H9 (cell line): ENCODE measurements at regions not wholly inside any gene's neighbourhood (a gene's known extent, or its start where the extent isn't known, plus 50 kb on each side); places are given as distances from the start of the nearest gene placed in this dataset.

ENCODE experiments used
- DNase-seq: peaks from one replicate; pipeline ENCODE4 v3.0.0-alpha.2; 2017
- H2AFZ ChIP-seq: one replicate; pipeline ENCODE4 v1.6.1; 2013; ENCODE audit warnings: mild to moderate bottlenecking, low read length, control low read depth, moderate library complexity
- H2AK5ac ChIP-seq: 2 replicates; pipeline ENCODE4 v1.6.1; 2013; ENCODE audit warnings: low read length, control low read depth, mixed read lengths; ENCODE audit not compliant: insufficient read length
- H2BK120ac ChIP-seq: one replicate; pipeline ENCODE4 v1.6.1; 2013; ENCODE audit warnings: low read depth, mild to moderate bottlenecking, low read length, control low read depth, inconsistent platforms; ENCODE audit not compliant: poor library complexity, severe bottlenecking
- H2BK12ac ChIP-seq: 2 replicates; pipeline ENCODE4 v1.6.1; 2013; ENCODE audit warnings: low read length, control low read depth, mixed read lengths, low read depth; ENCODE audit not compliant: insufficient read length
- H2BK15ac ChIP-seq: 2 replicates; pipeline ENCODE4 v1.6.1; 2013; ENCODE audit warnings: low read depth, low read length, control low read depth
- H2BK20ac ChIP-seq: one replicate; pipeline ENCODE4 v1.6.1; 2013; ENCODE audit warnings: low read depth, mild to moderate bottlenecking, low read length, control low read depth, inconsistent platforms; ENCODE audit not compliant: poor library complexity, severe bottlenecking
- H2BK5ac ChIP-seq: 2 replicates; pipeline ENCODE4 v1.6.1; 2013; ENCODE audit warnings: low read length, control low read depth, mixed read lengths; ENCODE audit not compliant: insufficient read length
- H3K14ac ChIP-seq: 2 replicates; pipeline ENCODE4 v1.6.1; 2013; ENCODE audit warnings: low read length, control low read depth; ENCODE audit not compliant: insufficient read depth
- H3K18ac ChIP-seq: 2 replicates; pipeline ENCODE4 v1.6.1; 2013; ENCODE audit warnings: low read depth, mild to moderate bottlenecking, mixed read lengths, low read length, control low read depth; ENCODE audit not compliant: insufficient read length
- H3K23ac ChIP-seq: 2 replicates; pipeline ENCODE4 v1.6.1; 2013; ENCODE audit warnings: low read length, control low read depth, mixed read lengths, low read depth; ENCODE audit not compliant: insufficient read length
- H3K23me2 ChIP-seq: 2 replicates; pipeline ENCODE4 v1.6.1; 2013; ENCODE audit warnings: low read depth, mild to moderate bottlenecking, mixed read lengths, low read length, control low read depth; ENCODE audit not compliant: insufficient read length, poor library complexity, severe bottlenecking
- H3K27ac ChIP-seq: 2 replicates; pipeline ENCODE4 v1.5.1; 2013; ENCODE audit warnings: low read length, control low read depth, mixed read lengths, low read depth; ENCODE audit not compliant: insufficient read length
- H3K27me3 ChIP-seq: 2 replicates; pipeline ENCODE4 v1.6.1; 2013; ENCODE audit warnings: low read length, control low read depth, inconsistent platforms; ENCODE audit not compliant: insufficient read depth
- H3K4ac ChIP-seq: 2 replicates; pipeline ENCODE4 v1.6.1; 2013; ENCODE audit warnings: low read depth, mild to moderate bottlenecking, control low read depth, inconsistent platforms, low read length, moderate library complexity
- H3K4me1 ChIP-seq: 2 replicates; pipeline ENCODE4 v1.6.1; 2013; ENCODE audit warnings: low read length, control low read depth, inconsistent platforms; ENCODE audit not compliant: insufficient read depth
- H3K4me2 ChIP-seq: 2 replicates; pipeline ENCODE4 v1.6.1; 2013; ENCODE audit warnings: low read length, control low read depth, mixed read lengths; ENCODE audit not compliant: insufficient read length, insufficient read depth
- H3K56ac ChIP-seq: 2 replicates; pipeline ENCODE4 v1.6.1; 2013; ENCODE audit warnings: low read depth, mild to moderate bottlenecking, mixed read lengths, low read length, control low read depth; ENCODE audit not compliant: insufficient read length
- H3K79me1 ChIP-seq: 2 replicates; pipeline ENCODE4 v1.6.1; 2013; ENCODE audit warnings: low read depth, mild to moderate bottlenecking, moderate library complexity, low read length, control low read depth, inconsistent platforms; ENCODE audit not compliant: insufficient read depth, poor library complexity, severe bottlenecking
- H3K79me2 ChIP-seq: 2 replicates; pipeline ENCODE4 v1.6.1; 2013; ENCODE audit warnings: low read length, control low read depth, inconsistent platforms; ENCODE audit not compliant: insufficient read depth
- H3K9ac ChIP-seq: 2 replicates; pipeline ENCODE4 v1.6.1; 2013; ENCODE audit warnings: low read length, control low read depth, mixed read lengths; ENCODE audit not compliant: insufficient read length; ENCODE audit errors: extremely low read depth
- H3K9me3 ChIP-seq: one replicate; pipeline ENCODE4 v1.6.1; 2013; ENCODE audit warnings: low read depth, low read length, inconsistent platforms; ENCODE audit not compliant: control insufficient read depth
- H3T11ph ChIP-seq: one replicate; pipeline ENCODE4 v1.6.1; 2013; ENCODE audit warnings: mild to moderate bottlenecking, low read length, control low read depth, inconsistent platforms
- H4K20me1 ChIP-seq: one replicate; pipeline ENCODE4 v1.6.1; 2013; ENCODE audit not compliant: control insufficient read depth, insufficient read length, insufficient read depth
- H4K5ac ChIP-seq: 2 replicates; pipeline ENCODE4 v1.6.1; 2013; ENCODE audit warnings: low read depth, mild to moderate bottlenecking, mixed read lengths, low read length, control low read depth; ENCODE audit not compliant: insufficient read length
- H4K8ac ChIP-seq: replicated peaks from 2 replicates; pipeline ENCODE4 v1.6.1; 2013; ENCODE audit warnings: low read length, control low read depth, mixed read lengths, low read depth; ENCODE audit not compliant: insufficient read length
- H4K91ac ChIP-seq: 2 replicates; pipeline ENCODE4 v1.6.1; 2013; ENCODE audit warnings: low read depth, mild to moderate bottlenecking, moderate library complexity, mixed read lengths, low read length, control low read depth; ENCODE audit not compliant: insufficient read length
- H3K27ac Mint-ChIP-seq, 3 experiments: 2 replicates in 2 of 3; 3 replicates in 1 of 3; pipeline ENCODE4 v1.8.0; 2020 to 2021; ENCODE audit warnings: mixed read lengths in 3 of 3, mild to moderate bottlenecking in 1 of 3, moderate library complexity in 1 of 3
- H3K27me3 Mint-ChIP-seq: 2 replicates; pipeline ENCODE4 v1.8.0; 2021; ENCODE audit warnings: low read depth, mild to moderate bottlenecking, moderate library complexity, mixed read lengths
- H3K36me3 Mint-ChIP-seq, 3 experiments: 2 replicates in 2 of 3; 3 replicates in 1 of 3; pipeline ENCODE4 v1.8.0; 2020 to 2021; ENCODE audit warnings: low read depth in 3 of 3, mixed read lengths in 3 of 3; ENCODE audit not compliant: insufficient read depth in 1 of 3
- H3K4me1 Mint-ChIP-seq, 2 experiments: 2 replicates each; pipeline ENCODE4 v1.8.0; 2020; ENCODE audit warnings: mixed read lengths in 2 of 2
- H3K4me3 Mint-ChIP-seq, 2 experiments: 2 replicates in 1 of 2; 3 replicates in 1 of 2; pipeline ENCODE4 v1.8.0; 2020 to 2021; ENCODE audit warnings: mild to moderate bottlenecking in 2 of 2, mixed read lengths in 2 of 2, moderate library complexity in 1 of 2
- H3K9me3 Mint-ChIP-seq, 2 experiments: 2 replicates in 1 of 2; 3 replicates in 1 of 2; pipeline ENCODE4 v1.8.0; 2020; ENCODE audit warnings: mild to moderate bottlenecking in 2 of 2, mixed read lengths in 2 of 2, moderate library complexity in 1 of 2
- CTCF ChIP-seq: fragments of 200-600 bp; sonication (generic); conservative IDR thresholded peaks from 3 replicates; pipeline ENCODE4 v1.8.0; 2021; ENCODE audit warnings: antibody characterized with exemption, mild to moderate bottlenecking
- WGBS: extraction: QIAGEN DNeasy Blood & Tissue Kit; methylation state at CpG from one replicate; pipeline ENCODE4 v1.1.7; 2013; ENCODE audit warnings: missing lambda C conversion rate, low lambda C conversion rate, mixed read lengths; ENCODE audit not compliant: insufficient read length; ENCODE audit errors: extremely low coverage; 5-methylcytosine and 5-hydroxymethylcytosine counted together

GRCh38 chr3:106740116-106740515, 637.1 kb upstream of the CCDC54 start:
- Histone ChIP-seq H2AFZ (no peak overlapping the region), H3K9ac (no peak overlapping the region), H3K4me2 (no peak overlapping the region), H3K4me1 (no peaks in the 10 kb centered on the region), H4K20me1 (no peaks in the 10 kb centered on the region), H3K79me2 (no peaks in the 10 kb centered on the region), H2BK120ac (no peak overlapping the region), H3K56ac (no peak overlapping the region), H3K27me3 (no peaks in the 10 kb centered on the region), H2AK5ac (no peak overlapping the region), H2BK20ac (no peak overlapping the region), H3K14ac (no peak overlapping the region), H4K8ac (no peak overlapping the region), H3K27ac (no peak overlapping the region), H2BK15ac (no peak overlapping the region), H3K23me2 (no peaks in the 10 kb centered on the region), H2BK5ac (no peak overlapping the region), H4K5ac (no peak overlapping the region), H4K91ac (no peak overlapping the region), H3K18ac (no peak overlapping the region), H3K79me1 (no peaks in the 10 kb centered on the region), H2BK12ac (no peak overlapping the region), H3K9me3 (no peaks in the 10 kb centered on the region), H3K4ac (no peak overlapping the region), H3T11ph (no peak overlapping the region), H3K23ac (no peak overlapping the region)
- H3K9me3 Mint-ChIP-seq, result no peaks in the 10 kb centered on the region
- no peaks in the 10 kb centered on the region for H3K27me3 Mint-ChIP-seq
- no peak overlapping the region for H3K4me3 Mint-ChIP-seq
- H3K36me3 Mint-ChIP-seq, result peaks cover 0 to 4% (median 4%) of the 10 kb centered on the region in 3 experiments; a peak in 2 of 7 replicates
- DNase-seq, result no peak
- TF ChIP-seq CTCF, result no peak
- no CpG with 5 or more reads among the region's 1 CpG for WGBS
- H3K27ac Mint-ChIP-seq, result no peak overlapping the region; a peak in 1 of 7 replicates
- H3K4me1 Mint-ChIP-seq, result peaks cover 19 to 25% of the 10 kb centered on the region in 2 experiments
